Astrocyte (in vitro differentiated cells and primary cell): ENCODE measurements at regions not wholly inside any gene's neighbourhood (a gene's known extent, or its start where the extent isn't known, plus 50 kb on each side); places are given as distances from the start of the nearest gene placed in this dataset.

ENCODE experiments used
- CTCF ChIP-seq: IDR thresholded peaks from 2 replicates; pipeline ENCODE4 v1.5.1; 2011; ENCODE audit warnings: low read depth, mild to moderate bottlenecking, inconsistent platforms, low read length, moderate library complexity; ENCODE audit not compliant: insufficient read depth
- EZH2 ChIP-seq: IDR thresholded peaks from 2 replicates; pipeline ENCODE4 v1.6.1; 2012; ENCODE audit warnings: mild to moderate bottlenecking, low read length, inconsistent platforms; ENCODE audit not compliant: insufficient read depth

- no peak for TF ChIP-seq CTCF
- no peak for TF ChIP-seq EZH2
Measured at GRCh38 chr5:85538362-85538761, 1079.4 kb upstream of the COX7C start.
